Vagina (tissue), 2 donors: ENCODE measurements at regions not wholly inside any gene's neighbourhood (a gene's known extent, or its start where the extent isn't known, plus 50 kb on each side); places are given as distances from the start of the nearest gene placed in this dataset.

ENCODE experiments used
- POLR2A ChIP-seq, 2 donors: fragments of 450-650 bp; IDR thresholded peaks; one replicate each; pipeline ENCODE4 v1.6.1; 2017; ENCODE audit warnings: antibody characterized with exemption in 2 of 2, mild to moderate bottlenecking in 2 of 2, moderate library complexity in 2 of 2
- POLR2AphosphoS5 ChIP-seq, 2 donors: sonication (generic); formaldehyde crosslinking; IDR thresholded peaks; one replicate each; pipeline ENCODE4 v1.9.0; 2017; ENCODE audit warnings: antibody characterized with exemption in 2 of 2, mild to moderate bottlenecking in 2 of 2, low read depth in 1 of 2; ENCODE audit not compliant: insufficient read depth in 1 of 2
- TF ChIP-seq, protein P1 (sequence below), 3 experiments: fragments of 450-650 bp in 2 of 3; fragments of 200-600 bp in 1 of 3; sonication (generic) in 1 of 3; IDR thresholded peaks; one replicate each; pipeline ENCODE4 v1.5.1; 2017 to 2019; ENCODE audit warnings: antibody characterized with exemption in 3 of 3, mild to moderate bottlenecking in 2 of 3, moderate library complexity in 2 of 3

DNA sequence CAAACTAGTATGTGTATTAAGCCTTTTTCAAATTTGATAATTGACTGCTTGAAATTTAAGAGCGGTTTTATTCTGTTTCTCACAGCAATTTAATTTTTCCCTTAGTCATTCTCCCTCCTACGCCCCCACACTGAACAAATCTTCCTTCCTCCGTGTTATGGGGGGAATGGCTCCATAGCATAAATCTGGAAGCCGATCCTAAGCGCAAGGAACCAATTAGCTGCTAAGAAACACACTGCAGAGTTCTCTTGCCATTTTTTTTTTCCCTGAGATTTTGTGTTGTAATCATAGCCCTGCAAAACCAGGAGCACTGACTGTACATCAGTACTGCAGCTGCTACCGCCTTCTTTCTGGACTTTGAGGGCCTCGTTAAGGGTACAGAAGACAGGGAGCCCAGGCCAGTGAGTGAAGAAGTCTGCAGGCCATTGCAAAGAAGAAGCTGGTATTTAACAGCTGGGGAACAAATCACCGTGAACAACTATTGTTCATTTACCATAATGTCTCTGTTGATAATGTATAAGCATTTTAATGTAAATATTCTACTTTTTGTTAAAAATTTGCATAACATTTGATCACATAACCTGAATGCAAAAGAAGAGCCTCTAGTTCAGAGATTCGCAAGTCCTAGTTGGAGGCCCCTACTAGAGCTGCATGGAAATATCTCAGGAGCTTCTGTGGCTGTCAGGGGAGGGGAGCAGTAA lies 264.0 kb downstream of the LRATD1 start:
- TF ChIP-seq, protein P1, sequence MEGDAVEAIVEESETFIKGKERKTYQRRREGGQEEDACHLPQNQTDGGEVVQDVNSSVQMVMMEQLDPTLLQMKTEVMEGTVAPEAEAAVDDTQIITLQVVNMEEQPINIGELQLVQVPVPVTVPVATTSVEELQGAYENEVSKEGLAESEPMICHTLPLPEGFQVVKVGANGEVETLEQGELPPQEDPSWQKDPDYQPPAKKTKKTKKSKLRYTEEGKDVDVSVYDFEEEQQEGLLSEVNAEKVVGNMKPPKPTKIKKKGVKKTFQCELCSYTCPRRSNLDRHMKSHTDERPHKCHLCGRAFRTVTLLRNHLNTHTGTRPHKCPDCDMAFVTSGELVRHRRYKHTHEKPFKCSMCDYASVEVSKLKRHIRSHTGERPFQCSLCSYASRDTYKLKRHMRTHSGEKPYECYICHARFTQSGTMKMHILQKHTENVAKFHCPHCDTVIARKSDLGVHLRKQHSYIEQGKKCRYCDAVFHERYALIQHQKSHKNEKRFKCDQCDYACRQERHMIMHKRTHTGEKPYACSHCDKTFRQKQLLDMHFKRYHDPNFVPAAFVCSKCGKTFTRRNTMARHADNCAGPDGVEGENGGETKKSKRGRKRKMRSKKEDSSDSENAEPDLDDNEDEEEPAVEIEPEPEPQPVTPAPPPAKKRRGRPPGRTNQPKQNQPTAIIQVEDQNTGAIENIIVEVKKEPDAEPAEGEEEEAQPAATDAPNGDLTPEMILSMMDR (IDR thresholded peaks at IDR 0.05): no peak
- TF ChIP-seq POLR2A (IDR thresholded peaks at IDR 0.05): no peak
- no peak for TF ChIP-seq POLR2AphosphoS5 (IDR thresholded peaks at IDR 0.05; ENCODE audit: insufficient read depth in 1 of 2, low read depth in 1 of 2)
